ENCODE measurements at regions not wholly inside any gene's neighbourhood (a gene's known extent, or its start where the extent isn't known, plus 50 kb on each side); places are given as distances from the start of the nearest gene placed in this dataset.

DNA sequence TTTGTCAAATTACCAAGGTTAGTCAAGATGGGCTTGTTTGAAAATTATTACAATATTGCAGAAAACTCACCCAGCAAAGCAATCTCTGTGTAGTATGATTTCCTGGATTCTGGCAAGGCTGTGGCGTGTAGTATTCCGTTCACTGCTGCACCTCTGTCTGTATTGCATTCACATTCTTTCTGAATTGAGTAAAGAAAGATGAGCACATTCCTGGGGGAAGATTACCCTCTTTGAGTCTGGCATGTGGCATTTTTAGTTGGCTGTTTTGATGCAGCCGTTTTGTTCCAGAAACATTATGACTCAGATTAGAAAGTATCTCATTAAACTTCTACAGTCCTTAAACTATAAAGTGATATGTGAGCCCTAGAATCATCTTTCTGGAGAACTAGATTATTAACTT, 197.7 kb downstream of the TENT4A start:
- no peaks in the 10 kb centered on the region for H3K4me1 Mint-ChIP-seq (ENCODE audit: low read depth)
- H3K27me3 Mint-ChIP-seq = peaks cover 7% of the 10 kb centered on the region
- ATAC-seq (no peak), DNase-seq (no peak)
- ChIA-PET CTCF (no interaction called here), POLR2A (no interaction called here)
- intact Hi-C loops (cut with micrococcal nuclease) = no loop called here
- no peak overlapping the region for H3K27ac Mint-ChIP-seq
- H3K9me3 Mint-ChIP-seq = no peaks in the 10 kb centered on the region
- TF ChIP-seq, protein P1, sequence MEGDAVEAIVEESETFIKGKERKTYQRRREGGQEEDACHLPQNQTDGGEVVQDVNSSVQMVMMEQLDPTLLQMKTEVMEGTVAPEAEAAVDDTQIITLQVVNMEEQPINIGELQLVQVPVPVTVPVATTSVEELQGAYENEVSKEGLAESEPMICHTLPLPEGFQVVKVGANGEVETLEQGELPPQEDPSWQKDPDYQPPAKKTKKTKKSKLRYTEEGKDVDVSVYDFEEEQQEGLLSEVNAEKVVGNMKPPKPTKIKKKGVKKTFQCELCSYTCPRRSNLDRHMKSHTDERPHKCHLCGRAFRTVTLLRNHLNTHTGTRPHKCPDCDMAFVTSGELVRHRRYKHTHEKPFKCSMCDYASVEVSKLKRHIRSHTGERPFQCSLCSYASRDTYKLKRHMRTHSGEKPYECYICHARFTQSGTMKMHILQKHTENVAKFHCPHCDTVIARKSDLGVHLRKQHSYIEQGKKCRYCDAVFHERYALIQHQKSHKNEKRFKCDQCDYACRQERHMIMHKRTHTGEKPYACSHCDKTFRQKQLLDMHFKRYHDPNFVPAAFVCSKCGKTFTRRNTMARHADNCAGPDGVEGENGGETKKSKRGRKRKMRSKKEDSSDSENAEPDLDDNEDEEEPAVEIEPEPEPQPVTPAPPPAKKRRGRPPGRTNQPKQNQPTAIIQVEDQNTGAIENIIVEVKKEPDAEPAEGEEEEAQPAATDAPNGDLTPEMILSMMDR (IDR thresholded peaks at IDR 0.05) = no peak
- no peaks in the 10 kb centered on the region for H3K36me3 Mint-ChIP-seq (ENCODE audit: low read depth)
- H3K4me3 Mint-ChIP-seq = no peak overlapping the region

DNA sequence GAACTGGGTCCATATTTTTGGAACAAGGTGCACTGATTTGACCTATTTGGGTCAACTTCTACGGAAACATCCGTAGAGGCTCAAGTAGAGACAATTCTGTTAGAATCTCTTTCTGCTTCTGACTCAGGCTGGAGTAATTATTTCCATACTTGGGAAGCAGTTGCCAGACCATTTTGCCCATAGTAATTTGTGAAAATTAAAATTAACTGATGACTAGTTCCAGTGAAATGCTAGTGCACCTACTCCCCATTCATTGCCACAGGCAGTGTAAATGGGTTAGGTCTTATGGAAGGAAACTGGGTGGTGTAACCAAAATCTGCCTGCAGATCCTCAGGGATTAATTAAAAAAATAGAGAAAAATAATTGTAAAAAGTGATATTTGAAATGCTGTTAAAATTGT, 201.1 kb downstream of the TENT4A start:
- Mint-ChIP-seq H3K4me3 (no peak overlapping the region), H3K36me3 (ENCODE audit: low read depth) (no peaks in the 10 kb centered on the region), H3K27ac (no peak overlapping the region), H3K27me3 (peaks cover 5% of the 10 kb centered on the region), H3K4me1 (ENCODE audit: low read depth) (no peaks in the 10 kb centered on the region), H3K9me3 (no peaks in the 10 kb centered on the region)
- intact Hi-C loops (cut with micrococcal nuclease) = no loop called here
- ChIA-PET CTCF (no interaction called here), POLR2A (no interaction called here)
- DNase-seq (no peak), ATAC-seq (no peak)
- TF ChIP-seq, protein P1 (IDR thresholded peaks at IDR 0.05) = no peak

GRCh38 chr5:6915574-6915973, 202.3 kb downstream of the TENT4A start:
- Mint-ChIP-seq H3K9me3 (no peaks in the 10 kb centered on the region), H3K36me3 (ENCODE audit: low read depth) (no peaks in the 10 kb centered on the region), H3K27me3 (peaks cover 5% of the 10 kb centered on the region), H3K27ac (no peak overlapping the region), H3K4me1 (ENCODE audit: low read depth) (no peaks in the 10 kb centered on the region), H3K4me3 (no peak overlapping the region)
- TF ChIP-seq, protein P1 (IDR thresholded peaks at IDR 0.05) = no peak
- ATAC-seq (no peak), DNase-seq (no peak)
- CTCF ChIA-PET = no interaction called here
- intact Hi-C loops (cut with micrococcal nuclease) = no loop called here
- POLR2A ChIA-PET = no interaction called here

DNA sequence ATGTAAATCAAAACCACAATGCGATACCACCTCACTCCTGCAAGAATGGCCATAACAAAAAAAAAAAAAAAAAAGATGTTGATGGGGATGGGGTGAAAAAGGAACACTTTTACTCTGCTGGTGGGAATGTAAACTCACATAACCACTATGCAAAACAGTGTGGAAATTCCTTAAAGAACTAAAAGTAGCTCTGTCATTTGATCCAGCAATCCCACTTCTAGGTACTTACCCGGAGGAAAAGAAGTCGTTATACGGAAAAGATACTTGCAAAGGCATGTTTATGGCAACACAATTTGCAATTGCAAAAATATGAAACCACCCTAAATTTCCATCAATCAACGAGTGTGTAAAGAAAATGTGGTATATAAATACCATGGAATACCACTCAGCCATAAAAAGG, 205.0 kb downstream of the TENT4A start:
- intact Hi-C loops (cut with micrococcal nuclease) = no loop called here
- ATAC-seq = no peak
- no peaks in the 10 kb centered on the region for H3K36me3 Mint-ChIP-seq (ENCODE audit: low read depth)
- H3K9me3 Mint-ChIP-seq = no peaks in the 10 kb centered on the region
- H3K4me1 Mint-ChIP-seq (ENCODE audit: low read depth) = no peaks in the 10 kb centered on the region
- TF ChIP-seq, protein P1 (IDR thresholded peaks at IDR 0.05) = no peak
- H3K27ac Mint-ChIP-seq = no peak overlapping the region
- CTCF ChIA-PET = no interaction called here
- DNase-seq = no peak
- H3K4me3 Mint-ChIP-seq = no peak overlapping the region
- H3K27me3 Mint-ChIP-seq = peaks cover 5% of the 10 kb centered on the region
- POLR2A ChIA-PET = no interaction called here

DNA sequence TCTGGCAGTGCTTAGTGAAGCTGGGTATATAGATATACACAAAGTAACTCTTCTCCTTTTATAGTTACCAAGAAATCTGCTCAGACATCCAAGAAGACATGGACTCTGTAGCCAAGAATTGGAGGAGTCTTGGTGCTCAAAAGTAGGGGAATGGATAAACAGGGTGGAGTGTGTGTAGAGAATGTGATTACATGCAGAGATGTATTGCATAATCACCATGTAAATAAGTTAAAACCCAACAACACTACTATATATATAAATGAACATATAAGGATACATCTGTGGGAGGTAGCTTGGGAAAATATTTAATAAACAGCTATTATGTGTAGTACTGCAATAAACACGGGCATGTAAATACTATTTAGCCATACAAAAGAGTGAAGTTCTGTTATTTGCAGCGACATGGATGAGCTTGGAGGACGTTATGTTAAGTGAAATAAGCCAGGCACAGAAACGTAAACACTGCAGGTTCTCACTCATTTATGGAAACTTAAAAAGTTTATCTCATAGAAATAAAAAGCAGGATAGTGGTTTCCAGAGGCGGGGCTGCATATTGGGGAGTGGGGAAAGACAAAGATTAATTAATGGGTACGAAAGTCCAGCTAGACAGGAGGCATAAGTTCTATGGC, 207.5 kb downstream of the TENT4A start:
- ChIA-PET POLR2A (no interaction called here), CTCF (interaction anchor here (2.1 kb wide), 1 partner anchor 27 kb away, joined by 4 read pairs; no protein-coding TSS in a partner anchor)
- peaks cover 2% of the 10 kb centered on the region for H3K27me3 Mint-ChIP-seq
- ATAC-seq (no peak), DNase-seq (no peak)
- TF ChIP-seq, protein P1 (IDR thresholded peaks at IDR 0.05) = no peak
- H3K9me3 Mint-ChIP-seq = no peaks in the 10 kb centered on the region
- no peaks in the 10 kb centered on the region for H3K36me3 Mint-ChIP-seq (ENCODE audit: low read depth)
- intact Hi-C loops (cut with micrococcal nuclease) = no loop called here
- no peak overlapping the region for H3K27ac Mint-ChIP-seq
- no peak overlapping the region for H3K4me3 Mint-ChIP-seq
- no peaks in the 10 kb centered on the region for H3K4me1 Mint-ChIP-seq (ENCODE audit: low read depth)

Data from activated CD8-positive, alpha-beta T cell treated with anti-CD3 and anti-CD28 coated beads for 36 hours (primary cell).